ENCODE measurements at regions not wholly inside any gene's neighbourhood (a gene's known extent, or its start where the extent isn't known, plus 50 kb on each side); places are given as distances from the start of the nearest gene placed in this dataset.
A peak's percentile ranks its signal among the peaks of the same experiment; 100 is the strongest.

DNA sequence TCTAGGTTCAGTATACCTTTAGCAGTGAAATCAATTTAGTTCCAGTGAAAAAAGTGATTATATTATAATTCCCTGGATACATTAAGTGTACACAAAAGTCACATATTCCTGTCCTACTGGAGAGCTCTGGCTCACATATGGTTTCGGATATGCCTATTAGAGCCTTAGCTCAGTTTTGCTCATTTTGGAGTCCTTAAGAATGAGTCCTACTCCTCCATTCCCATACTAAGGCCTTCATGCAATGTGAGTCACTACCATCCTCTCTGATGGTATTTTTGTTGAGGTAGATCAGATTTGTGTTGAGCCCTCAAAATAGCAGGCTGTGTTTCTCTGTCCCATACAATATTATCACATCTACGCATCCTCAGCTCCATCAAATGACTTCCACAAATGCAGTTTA lies 294.2 kb upstream of the COL8A1 start:
- H3K4me3 ChIP-seq (ENCODE audit: low read depth, low read length): no peak overlapping the region
- no peak for DNase-seq (ENCODE audit: low read depth)
- TF ChIP-seq, protein P1, sequence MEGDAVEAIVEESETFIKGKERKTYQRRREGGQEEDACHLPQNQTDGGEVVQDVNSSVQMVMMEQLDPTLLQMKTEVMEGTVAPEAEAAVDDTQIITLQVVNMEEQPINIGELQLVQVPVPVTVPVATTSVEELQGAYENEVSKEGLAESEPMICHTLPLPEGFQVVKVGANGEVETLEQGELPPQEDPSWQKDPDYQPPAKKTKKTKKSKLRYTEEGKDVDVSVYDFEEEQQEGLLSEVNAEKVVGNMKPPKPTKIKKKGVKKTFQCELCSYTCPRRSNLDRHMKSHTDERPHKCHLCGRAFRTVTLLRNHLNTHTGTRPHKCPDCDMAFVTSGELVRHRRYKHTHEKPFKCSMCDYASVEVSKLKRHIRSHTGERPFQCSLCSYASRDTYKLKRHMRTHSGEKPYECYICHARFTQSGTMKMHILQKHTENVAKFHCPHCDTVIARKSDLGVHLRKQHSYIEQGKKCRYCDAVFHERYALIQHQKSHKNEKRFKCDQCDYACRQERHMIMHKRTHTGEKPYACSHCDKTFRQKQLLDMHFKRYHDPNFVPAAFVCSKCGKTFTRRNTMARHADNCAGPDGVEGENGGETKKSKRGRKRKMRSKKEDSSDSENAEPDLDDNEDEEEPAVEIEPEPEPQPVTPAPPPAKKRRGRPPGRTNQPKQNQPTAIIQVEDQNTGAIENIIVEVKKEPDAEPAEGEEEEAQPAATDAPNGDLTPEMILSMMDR (IDR thresholded peaks at IDR 0.05; ENCODE audit: insufficient read depth, low read length): no peak

DNA sequence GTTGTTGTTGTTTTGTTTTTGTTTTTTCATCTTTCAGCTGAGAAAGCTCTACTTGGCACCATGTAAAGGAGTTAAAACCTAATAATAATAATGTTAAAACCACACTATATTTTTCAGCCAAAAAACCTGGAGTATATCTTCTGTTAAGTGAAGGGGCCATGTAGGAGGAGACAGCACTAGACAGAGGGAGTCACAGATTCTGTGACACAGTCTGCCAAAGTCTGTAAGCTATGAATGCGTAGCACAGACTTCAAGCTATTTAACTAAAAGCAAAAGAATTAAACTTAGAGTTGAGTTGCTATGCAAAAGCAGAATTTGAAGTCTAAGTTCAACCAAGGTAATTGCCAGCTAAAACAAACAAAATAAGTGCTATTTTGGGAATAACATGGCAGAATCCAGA lies 296.0 kb upstream of the COL8A1 start:
- TF ChIP-seq, protein P1 (IDR thresholded peaks at IDR 0.05; ENCODE audit: insufficient read depth, low read length): no peak

DNA sequence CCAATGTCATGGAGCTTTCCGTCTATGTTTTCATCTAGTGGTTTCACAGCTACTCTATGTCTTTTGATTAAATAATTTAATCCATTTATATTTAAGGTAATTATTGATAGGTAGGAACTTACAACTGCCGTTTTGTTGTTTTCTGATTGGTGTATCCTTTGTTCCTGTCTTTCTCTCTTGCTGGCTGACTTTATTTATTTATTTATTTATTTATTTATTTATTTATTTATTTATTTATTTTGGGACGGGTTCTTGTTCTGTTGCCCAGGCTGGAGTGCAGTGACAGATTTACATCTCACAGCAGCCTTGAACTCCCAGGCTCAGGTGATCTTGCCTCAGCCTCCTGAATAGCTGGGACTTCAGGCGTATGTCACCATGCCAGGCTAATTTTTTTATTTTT lies 299.2 kb upstream of the COL8A1 start:
- no peak overlapping the region for H3K4me3 ChIP-seq (ENCODE audit: low read depth, low read length)
- TF ChIP-seq, protein P1 (IDR thresholded peaks at IDR 0.05; ENCODE audit: insufficient read depth, low read length): no peak
- no peak for DNase-seq (ENCODE audit: low read depth)

More for the DNA sequence above, 296.0 kb upstream of the COL8A1 start:
- H3K4me3 ChIP-seq (ENCODE audit: low read depth, low read length): no peak overlapping the region
- DNase-seq (ENCODE audit: low read depth): no peak

DNA sequence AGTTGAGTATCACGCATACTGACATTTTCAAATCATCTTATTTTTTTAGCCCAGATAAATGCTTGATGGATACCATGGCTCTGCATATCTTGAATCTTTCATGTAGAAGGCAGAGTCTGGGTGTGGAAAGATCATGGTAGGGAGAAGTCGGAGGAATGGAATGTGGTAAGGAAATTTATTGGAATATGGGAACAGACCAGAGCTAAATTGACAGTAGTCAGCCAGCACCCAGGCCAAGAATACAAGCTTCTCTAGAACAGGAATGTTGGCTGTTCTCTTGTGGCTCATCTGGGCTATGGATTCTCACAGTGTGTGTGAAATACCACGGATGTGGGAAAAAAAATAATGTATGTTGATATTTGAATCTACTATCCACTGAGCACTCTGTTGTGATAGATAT lies 305.7 kb upstream of the COL8A1 start:
- peak; percentile 25 for DNase-seq (ENCODE audit: low read depth)
- no peak overlapping the region for H3K4me3 ChIP-seq (ENCODE audit: low read depth, low read length)
- TF ChIP-seq, protein P1 (IDR thresholded peaks at IDR 0.05; ENCODE audit: insufficient read depth, low read length): no peak

DNA sequence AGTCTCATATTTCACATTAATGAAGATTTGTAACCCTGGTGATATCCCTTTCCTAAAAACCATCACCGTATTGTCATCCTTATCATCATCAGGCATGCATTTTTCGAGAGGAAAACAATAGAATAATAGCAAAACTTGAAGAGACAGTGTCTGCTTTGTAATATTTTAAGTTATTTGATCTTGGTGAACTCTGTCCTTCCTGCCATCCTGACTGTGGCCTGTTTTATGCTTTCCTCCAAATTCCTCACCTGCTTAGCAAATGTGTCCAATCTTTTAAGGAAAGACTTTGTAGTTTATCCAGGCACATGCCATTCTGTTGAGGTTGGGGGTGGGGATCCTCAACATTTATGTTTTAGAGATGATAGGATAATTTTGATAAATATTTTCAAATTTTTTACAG lies 306.1 kb upstream of the COL8A1 start:
- no peak overlapping the region for H3K4me3 ChIP-seq (ENCODE audit: low read depth, low read length)
- TF ChIP-seq, protein P1 (IDR thresholded peaks at IDR 0.05; ENCODE audit: insufficient read depth, low read length): no peak
- DNase-seq (ENCODE audit: low read depth): no peak

DNA sequence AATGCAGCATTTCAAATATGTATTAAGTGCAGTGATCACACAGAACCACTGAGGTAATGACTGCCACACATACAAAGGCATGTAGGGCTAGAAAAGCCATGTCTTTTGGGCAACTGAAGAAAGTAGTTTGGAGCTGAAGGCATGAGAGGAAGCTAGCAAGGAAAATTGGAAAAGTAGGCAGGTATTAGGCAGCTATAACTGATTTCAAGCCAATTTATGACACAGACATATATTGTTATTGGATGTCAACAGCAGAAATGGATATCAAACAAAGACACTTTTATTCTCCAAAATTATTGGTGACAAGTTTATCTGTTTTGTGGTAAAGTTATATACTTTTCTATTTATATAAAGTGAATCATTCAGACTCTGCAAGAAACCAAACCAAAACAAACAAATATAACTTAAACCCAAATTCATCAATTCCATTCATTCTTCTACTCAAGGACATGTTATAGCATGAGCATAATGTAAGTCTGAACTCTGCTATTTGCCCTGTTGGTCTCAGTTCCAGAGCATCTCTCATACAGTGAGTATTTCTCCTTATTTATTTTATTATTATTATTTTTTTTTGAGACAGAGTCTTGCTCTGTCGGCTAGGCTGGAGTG lies 307.4 kb upstream of the COL8A1 start:
- DNase-seq (ENCODE audit: low read depth): peak; percentile 24
- no peak overlapping the region for H3K4me3 ChIP-seq (ENCODE audit: low read depth, low read length)
- TF ChIP-seq, protein P1 (IDR thresholded peaks at IDR 0.05; ENCODE audit: insufficient read depth, low read length): no peak

DNA sequence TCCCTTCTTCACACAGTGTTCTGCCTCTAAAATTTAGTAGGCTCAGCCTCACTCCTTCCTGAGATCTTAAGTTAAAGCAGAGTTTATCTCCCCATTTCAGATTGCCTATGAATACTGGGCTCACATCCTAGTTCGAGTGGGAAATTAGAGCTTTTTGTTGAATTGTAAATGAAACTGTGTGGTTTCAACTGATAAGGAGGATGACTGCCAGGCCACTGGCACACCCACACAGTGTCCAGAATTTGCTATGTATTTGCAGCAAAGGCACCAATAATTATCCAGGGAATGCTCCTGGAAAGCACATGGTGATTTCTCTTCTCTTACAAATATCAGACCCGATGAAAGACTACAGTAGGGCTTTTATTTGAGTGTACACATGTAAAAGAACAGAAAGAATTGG lies 308.1 kb upstream of the COL8A1 start:
- peak; percentile 79 for DNase-seq (ENCODE audit: low read depth)
- TF ChIP-seq, protein P1 (IDR thresholded peaks at IDR 0.05; ENCODE audit: insufficient read depth, low read length): no peak

More for the DNA sequence above, 308.1 kb upstream of the COL8A1 start:
- H3K4me3 ChIP-seq (ENCODE audit: low read depth, low read length): no peak overlapping the region

Measured in fibroblast of the aortic adventitia (primary cell).